HG03354 (cell line): ENCODE measurements at regions not wholly inside any gene's neighbourhood (a gene's known extent, or its start where the extent isn't known, plus 50 kb on each side); places are given as distances from the start of the nearest gene placed in this dataset.
A peak's percentile ranks its signal among the peaks of the same experiment; 100 is the strongest.
"Not testable (repeated sequence)": the region's sequence is repeated elsewhere in the genome, so short reads cannot be mapped to it uniquely, and the experiment has no call there.

ENCODE experiments used
- ATAC-seq: cut with Tn5 transposase; IDR thresholded peaks from one replicate; pipeline ENCODE4 v1.9.1; 2021; ENCODE audit warnings: mild to moderate bottlenecking; ENCODE audit not compliant: unreplicated experiment, poor library complexity, severe bottlenecking

DNA sequence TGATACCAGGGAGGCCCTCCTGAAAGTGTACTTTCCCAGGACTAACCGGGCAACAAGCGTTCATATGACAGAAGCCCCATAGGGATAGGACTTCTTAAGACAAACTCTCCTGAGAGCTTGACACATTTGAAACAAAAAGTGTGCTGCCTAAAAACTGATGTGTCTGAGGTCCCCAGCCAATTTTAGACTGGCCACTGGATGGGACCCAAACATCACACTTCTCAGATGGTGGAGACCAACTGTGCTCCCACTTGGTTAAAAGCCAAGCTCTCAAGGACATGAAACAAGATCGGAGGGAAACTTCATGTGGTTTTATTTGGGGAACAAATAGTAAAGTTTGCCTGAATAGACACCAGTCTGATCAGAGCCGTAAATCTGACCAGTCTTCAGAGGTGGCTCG lies 113.5 kb upstream of the ACBD5 start:
- ATAC-seq = peak; percentile 28

DNA sequence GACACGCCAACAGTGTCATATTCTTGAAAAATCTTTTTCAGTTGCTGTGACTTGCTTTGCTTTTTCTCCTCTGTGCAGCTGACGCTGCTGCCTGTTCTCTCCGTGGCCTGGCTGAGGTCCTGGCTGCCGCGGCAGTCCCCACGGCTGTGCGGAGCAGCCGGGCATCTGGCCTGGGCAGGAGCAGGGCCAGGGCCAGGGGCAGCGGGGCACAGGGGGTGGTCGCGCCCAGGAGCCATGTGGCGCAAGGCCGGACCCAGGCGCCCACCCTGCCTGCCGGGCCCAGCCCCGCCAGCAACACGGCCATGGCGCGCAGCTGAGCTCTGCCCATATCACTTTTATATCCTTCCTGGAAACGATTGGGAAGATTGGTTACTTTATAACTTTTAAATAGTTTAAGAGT lies 109.4 kb upstream of the ACBD5 start:
- ATAC-seq = no peak

DNA sequence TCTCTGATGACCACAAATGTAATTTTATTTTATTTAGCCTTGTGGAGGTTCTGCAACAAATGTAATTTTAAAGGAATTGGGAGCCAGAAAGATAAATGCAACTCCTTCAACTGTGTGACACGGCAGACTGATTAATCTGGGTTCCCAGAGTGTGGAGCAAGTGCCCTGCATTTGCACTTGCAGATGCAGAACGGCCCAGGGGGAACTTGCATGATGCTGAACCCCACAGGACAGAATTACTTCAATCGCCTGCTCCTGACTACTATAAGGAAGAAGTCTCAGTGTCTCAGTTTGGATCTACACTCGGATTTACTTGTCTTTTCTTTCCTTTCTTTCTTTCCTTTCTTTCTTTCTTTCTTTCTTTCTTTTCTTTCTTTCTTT lies 107.2 kb upstream of the ACBD5 start:
- not testable (repeated sequence) for ATAC-seq

DNA sequence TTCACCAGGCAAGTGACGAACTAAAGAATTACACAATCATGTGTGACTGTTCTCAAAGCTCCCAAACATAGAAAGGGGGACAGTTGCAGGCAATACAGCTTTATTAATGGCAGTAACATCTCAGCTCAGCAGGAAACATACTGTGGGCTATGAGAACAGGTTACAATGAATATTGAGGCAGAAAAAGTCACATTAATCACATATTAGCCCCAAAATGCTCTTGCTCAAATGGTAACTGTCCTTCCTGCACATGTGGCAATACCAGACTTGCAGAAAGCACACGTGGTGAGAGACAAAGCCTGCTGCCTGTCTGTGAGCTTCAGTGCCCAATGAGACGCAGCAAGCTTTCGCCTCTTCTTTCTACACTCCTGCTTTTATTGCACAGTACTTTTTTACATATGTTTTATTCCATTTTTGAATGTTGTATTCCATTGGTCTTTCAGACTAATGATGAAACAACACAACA lies 104.9 kb upstream of the ACBD5 start:
- peak; percentile 61 for ATAC-seq

DNA sequence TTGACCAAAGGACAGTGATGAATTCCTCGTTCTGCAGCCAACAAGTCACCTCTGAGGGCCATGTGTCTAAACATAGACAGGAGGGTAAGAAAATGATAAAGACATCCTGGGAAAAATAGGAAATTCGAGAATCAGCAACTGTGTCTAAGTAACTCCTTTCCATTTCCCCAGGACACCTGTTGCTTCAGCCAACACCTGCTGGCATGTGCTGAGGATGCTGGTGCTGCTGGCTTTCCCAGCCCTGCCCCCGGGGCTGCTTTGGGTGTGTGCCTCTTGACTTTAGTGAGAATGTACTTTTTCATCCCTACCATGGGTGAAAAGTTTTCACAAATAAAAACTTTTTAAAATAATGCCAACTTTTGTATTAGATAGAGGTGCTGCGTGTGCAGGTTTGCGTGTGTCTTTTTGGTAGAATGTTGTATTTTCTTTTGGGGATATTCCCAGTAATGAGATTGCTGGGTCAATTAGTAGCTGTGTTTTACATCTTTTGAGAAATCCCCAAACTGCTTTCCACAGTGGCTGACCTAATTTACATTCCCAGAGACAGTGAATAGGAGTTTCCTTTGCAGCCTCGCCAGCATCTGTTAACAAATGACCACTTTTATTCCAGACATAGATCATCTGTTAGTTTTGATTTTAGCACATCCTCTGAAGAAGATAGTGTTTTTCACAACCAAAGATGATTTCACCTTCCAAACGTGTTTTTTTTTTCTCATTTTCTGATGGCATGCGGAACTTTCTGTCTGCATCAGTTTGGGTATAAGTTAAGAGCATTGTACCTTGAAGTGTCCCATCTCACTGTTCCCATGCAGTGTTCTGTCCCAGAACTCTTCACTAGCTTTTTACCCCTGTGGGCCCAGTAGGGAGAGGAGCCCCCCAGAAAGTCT lies 104.2 kb upstream of the ACBD5 start:
- peak; percentile 50 for ATAC-seq

DNA sequence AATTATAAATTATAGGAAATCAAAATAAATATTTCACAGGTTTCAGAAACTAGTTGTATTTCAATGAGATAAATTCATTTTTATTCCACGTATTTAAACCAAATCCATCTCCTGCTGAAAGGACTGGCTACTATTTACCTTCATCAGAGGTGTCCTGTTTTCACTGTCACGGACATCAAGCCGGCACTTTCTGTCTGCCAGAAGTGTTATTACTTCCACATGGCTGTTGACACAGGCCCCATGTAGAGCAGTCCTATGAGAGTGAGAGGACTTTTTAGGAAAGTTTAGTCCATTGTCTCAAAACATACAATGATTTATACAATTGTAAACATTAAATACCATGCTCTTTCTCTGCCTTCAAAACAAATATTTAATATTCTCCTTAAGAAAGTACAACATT lies 100.4 kb upstream of the ACBD5 start:
- no peak for ATAC-seq

DNA sequence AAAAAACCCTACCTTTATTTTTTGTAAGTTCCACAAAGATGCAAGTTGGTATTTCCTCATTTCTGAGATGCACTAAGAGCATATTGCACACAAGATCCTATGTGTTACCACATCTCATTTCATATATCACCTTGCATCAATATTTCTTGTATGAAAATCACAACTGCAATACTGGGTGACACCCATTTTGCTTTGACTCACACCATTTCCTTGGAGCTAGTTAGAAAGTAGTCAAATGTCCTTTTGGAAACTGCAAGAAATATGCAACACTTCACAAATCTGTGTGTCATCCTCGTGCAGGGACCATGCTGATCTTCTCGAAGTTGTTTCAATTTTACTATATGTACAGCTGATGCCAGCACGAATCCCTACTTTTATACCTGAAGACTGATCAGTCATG lies 94.6 kb upstream of the ACBD5 start:
- ATAC-seq = not testable (repeated sequence)

DNA sequence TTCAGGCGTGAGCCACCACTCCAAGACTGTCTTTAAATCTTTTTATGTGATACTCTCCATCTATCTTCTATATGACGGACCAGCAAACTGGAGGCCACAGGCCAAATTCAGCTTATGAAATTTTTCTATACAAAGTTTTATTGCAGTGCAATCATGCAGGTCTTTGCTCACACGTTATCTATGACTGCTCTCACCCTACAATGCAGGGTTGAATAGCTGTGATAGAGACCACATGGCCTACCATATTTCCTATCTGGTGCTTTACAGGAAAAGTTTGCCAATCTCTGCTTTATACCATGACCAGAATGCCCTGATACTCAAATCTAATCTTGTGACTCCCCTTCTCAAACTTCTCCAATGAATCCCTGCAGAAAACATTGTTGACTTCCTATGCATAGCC lies 89.5 kb upstream of the ACBD5 start:
- ATAC-seq = no peak

DNA sequence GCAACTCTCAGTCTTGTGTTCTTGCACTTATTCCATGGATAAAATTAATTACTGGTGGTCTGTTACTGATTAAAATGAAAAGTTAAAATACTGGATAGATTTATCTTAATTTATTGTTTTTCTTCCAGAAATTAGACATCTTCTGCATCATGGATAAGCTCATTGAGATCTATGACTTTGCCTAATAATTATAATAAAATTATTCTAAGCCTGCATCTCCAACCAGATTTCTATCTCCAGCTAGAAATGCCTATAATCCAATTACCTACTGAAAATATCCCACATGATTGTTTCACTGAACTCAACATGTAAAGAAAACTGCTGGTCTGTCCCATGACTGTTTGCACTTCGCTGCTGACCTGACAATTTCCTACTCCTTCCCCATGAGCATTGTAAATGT lies 88.3 kb upstream of the ACBD5 start:
- no peak for ATAC-seq

DNA sequence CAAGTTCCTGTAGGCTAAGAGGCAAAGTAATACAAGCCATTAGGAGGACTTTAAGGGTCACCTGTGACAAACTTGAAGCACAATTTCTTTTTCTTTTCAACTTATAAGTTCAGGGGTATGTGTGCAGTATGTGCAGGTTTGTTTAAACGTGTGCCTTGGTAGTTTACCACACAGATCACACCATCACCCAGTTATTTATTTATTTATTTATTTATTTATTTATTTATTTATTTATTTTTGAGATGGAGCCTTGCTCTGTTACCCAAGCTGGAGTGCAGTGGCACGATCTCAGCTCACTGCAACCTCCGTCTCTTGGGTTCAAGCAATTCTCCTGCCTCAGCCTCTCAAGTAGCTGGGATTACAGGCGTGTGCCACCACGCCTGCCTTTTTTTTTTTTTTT lies 86.2 kb upstream of the ACBD5 start:
- ATAC-seq = not testable (repeated sequence)

DNA sequence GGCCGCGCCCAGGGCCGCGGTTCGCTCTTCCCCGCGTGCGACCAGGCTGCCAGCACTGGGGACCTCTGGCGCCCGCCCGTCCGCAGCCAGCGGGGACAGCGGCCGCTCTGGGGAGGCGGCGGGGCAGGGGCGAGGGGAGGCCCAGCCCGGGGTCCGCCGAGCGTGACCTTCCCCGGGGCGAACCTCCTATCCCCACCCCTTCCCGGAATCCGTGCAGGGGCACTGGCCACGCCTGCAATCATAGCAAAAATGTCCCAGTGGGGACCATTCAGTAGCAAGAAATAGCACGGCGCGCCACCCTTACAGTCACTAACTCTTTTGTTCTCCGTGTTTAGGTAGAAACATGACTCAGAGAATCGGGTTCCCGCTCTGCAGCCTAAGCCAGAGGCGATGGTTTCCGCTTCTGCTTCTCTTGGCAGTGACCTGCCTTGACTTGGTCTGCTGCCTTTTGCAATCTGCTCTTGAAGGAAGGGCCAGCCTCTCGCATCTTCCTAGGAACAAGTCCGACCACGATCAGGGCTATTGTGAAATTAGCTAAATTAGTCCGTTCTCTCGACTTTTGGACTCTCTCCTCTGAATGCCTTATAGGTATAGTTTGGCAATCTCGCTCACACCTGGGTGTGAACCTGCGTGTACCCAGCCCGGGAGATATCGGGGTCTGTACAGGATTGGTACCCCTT lies 79.3 kb upstream of the ACBD5 start:
- peak; percentile 80 for ATAC-seq

DNA sequence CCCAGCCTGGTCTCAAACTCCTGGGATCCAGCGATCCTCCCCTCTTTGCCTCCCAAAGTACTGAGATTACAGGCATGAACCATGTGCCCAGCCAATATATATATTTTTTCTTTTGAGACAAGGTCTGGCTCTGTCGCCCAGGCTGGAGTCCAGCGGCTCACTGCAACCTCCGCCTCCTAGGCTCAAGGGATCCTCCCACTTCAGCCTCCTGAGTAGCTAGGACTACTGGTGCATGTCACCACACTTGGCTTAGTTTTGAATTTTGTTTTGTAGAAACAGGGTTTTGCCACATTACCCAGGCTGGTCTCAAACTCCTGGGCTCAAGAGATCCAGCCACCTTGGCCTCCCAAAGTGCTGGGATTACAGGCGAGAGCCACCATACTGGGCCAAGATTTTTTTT lies 78.5 kb upstream of the ACBD5 start:
- ATAC-seq = peak; percentile 39

DNA sequence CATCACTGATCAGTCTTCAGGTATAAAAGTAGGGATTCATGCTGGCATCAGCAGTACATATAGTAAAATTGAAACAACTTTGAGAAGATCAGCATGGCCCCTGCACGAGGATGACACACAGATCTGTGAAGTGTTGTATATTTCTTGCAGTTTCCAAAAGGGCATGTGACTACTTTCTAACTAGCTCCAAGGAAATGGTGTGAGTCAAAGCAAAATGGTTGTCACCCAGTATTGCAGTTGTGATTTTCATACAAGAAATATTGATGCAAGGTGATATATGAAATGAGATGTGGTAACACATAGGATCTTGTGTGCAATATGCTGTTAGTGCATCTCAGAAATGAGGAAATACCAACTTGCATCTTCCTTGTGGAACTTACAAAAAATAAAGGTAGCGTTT lies 74.5 kb upstream of the ACBD5 start:
- not testable (repeated sequence) for ATAC-seq

DNA sequence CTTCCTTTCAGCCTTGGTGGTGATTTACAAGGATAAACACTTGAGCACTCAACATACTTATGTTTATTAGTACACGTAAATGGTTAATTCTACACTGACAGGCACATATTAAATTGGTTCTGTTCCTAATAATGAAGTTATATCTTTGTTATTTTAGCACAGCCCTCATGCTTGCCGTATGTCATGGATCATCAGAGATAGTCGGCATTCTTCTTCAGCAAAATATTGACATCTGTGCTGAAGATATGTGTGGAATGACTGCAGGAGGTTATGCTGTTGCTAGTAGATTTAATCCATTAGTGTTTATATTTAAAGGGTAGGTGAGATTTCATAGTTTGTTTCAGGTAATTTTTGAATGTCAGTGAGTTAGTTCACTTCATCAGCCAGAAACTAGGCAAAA lies 73.0 kb upstream of the ACBD5 start:
- not testable (repeated sequence) for ATAC-seq

DNA sequence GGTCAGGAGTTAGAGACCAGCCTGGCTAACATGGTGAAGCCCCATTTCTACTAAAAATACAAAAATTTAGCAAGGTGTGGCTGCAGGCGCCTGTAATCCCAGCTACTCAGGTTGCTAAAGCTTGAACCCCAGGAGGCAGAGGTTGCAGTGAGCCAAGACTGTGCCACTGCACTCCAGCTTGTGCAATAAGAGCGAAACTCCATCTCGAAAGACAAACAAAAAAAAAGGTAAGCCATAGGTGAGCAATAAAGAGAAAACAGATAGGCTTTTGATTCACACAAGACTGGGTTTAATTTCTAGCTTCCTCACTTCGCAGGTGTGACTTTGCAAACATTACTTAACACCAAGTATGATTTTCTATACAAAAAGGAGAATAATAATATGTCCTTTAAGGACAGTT lies 72.3 kb upstream of the ACBD5 start:
- ATAC-seq = no peak

DNA sequence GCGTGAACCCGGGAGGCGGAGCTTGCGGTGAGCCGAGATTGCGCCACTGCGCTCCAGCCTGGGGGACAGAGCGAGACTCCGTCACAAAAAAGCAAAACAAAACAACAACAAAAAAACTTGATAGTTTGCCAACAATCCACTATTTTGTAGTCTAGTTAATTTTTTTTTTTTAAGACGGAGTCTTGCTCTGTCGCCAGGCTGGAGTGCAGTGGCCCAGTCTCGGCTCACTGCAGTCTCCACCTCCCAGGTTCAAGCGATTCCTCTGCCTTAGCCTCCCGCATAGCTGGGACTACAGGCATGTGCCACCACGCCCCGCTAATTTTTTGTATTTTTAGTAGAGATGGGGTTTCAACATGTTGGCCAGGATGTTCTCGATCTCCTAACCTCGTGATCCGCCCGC lies 71.2 kb upstream of the ACBD5 start:
- not testable (repeated sequence) for ATAC-seq

DNA sequence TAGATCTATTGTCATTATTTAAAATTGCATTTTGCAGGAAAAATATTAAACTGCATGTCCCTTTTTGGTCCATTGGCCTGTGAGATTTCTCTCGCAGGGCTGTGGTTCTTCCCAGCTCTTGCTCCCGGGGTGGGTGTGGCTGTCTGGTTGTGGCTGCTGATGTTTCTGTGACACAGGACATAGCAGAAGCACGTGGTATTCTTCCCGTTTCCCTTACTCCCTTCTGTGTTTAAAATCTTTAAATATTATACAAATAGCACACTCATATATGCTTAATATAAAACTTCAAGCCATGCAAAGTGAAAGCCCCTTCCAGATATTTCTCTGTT lies 57.9 kb upstream of the ACBD5 start:
- not testable (repeated sequence) for ATAC-seq

DNA sequence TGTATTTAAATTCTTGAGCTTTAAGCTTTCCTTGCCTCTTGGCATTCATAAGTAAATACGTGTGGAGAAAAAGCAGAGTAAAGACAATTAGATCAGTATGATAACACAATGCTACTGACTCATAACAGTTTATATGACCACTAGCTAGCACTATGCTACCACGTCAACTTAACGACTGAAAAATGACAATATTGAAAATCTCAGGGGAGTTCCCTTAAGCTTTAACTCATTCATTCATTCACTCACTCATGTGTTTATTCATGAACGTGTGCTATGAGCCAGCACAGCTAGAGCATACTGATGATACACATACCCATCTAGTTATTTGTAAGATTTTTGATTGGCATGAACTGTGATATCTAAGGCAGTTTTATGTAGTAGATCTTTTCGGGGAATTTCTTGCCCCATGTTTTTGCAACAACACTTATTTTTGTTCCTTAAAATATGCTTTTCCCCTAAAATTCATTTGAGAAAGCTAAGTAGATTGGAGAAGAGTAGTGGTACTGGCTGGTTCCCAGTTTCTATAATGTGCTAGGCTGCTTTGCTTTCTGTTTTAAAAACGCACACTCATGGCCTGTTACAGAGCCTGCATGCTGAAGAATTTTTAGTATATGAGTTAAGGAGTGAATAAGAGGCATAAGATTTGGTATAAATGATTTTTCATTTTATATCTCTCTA lies 57.4 kb upstream of the ACBD5 start:
- ATAC-seq = no peak

DNA sequence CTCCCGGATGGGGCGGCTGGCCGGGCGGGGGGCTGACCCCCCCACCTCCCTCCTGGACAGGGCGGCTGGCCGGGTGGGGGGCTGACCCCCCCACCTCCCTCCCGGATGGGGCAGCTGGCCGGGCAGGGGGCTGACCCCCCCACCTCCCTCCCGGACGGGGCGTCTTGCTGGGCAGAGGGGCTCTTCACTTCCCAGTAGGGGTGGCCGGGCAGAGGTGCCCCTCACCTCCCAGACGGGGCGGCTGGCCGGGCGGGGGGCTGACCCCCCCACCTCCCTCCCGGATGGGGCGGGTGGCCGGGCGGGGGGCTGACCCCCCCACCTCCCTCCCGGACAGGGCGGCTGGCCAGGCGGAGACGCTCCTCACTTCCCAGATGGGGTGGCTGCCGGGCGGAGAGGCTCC lies 55.7 kb upstream of the ACBD5 start:
- not testable (repeated sequence) for ATAC-seq

DNA sequence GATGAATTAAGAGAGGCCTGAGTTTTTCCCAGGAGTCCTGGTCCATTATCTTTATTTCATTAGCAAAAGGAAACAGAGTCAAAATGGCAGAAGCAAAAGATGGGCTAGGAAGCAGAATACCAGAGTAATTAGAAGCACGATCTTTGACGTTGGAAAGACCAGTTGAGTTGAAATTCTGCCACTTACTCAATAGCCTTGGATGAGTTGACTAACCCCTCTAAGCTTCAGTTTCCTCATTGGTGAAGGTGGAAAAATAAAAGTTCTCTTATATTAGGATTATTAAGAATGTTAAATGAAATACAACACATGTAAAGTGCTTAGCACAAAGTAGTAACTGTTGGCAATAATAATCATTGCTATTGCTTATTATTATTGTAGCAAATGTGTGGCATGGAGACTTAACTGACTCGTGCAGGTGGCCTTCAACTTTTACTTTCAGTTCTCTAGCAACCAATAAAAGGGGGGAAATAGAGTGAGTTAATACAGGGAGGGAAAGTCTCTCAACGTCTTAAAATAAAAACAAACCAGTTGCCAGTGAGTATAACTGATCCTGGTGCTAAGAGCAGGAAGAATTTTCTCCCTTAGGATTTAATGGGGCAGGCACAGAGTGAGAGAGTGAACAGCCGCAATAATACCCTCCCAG lies 50.8 kb upstream of the ACBD5 start:
- peak; percentile 94 for ATAC-seq
